PC-9 (cell line): ENCODE measurements at regions not wholly inside any gene's neighbourhood (a gene's known extent, or its start where the extent isn't known, plus 50 kb on each side); places are given as distances from the start of the nearest gene placed in this dataset.

Experiments used
- EZH2 ChIP-seq: fragments of 200-600 bp; sonication (generic); IDR thresholded peaks from 2 replicates; pipeline ENCODE4 v1.8.0; 2017; ENCODE audit warnings: antibody characterized with exemption, low read depth
- TF ChIP-seq, protein P1 (sequence below): fragments of 200-600 bp; sonication (generic); conservative IDR thresholded peaks from 2 replicates; pipeline ENCODE4 v1.6.1; 2017; ENCODE audit warnings: mixed run types, antibody characterized with exemption, mild to moderate bottlenecking, moderate library complexity

DNA sequence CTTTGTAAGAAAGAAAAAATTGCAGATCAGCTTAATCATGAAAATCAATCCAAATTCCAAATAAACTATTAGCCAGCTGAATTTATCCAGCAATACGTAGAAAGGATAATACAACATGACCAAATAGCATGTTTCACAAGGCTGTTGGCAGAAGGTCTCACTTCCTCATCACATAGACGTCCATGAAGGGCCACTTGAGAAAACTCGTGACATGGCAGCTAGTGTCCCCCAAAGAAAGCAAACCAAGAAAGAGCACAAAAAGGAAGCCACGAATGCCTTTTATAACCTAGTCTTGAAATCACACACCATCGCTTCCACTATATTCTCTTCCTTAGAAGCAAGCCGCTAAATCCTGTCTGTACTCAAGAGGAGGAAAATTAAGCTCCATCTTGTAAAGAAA lies 105.6 kb upstream of the NRBF2 start:
- TF ChIP-seq EZH2 = no peak
- TF ChIP-seq, protein P1, sequence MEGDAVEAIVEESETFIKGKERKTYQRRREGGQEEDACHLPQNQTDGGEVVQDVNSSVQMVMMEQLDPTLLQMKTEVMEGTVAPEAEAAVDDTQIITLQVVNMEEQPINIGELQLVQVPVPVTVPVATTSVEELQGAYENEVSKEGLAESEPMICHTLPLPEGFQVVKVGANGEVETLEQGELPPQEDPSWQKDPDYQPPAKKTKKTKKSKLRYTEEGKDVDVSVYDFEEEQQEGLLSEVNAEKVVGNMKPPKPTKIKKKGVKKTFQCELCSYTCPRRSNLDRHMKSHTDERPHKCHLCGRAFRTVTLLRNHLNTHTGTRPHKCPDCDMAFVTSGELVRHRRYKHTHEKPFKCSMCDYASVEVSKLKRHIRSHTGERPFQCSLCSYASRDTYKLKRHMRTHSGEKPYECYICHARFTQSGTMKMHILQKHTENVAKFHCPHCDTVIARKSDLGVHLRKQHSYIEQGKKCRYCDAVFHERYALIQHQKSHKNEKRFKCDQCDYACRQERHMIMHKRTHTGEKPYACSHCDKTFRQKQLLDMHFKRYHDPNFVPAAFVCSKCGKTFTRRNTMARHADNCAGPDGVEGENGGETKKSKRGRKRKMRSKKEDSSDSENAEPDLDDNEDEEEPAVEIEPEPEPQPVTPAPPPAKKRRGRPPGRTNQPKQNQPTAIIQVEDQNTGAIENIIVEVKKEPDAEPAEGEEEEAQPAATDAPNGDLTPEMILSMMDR = no peak
